ENCODE measurements at regions not wholly inside any gene's neighbourhood (a gene's known extent, or its start where the extent isn't known, plus 50 kb on each side); places are given as distances from the start of the nearest gene placed in this dataset.

DNA sequence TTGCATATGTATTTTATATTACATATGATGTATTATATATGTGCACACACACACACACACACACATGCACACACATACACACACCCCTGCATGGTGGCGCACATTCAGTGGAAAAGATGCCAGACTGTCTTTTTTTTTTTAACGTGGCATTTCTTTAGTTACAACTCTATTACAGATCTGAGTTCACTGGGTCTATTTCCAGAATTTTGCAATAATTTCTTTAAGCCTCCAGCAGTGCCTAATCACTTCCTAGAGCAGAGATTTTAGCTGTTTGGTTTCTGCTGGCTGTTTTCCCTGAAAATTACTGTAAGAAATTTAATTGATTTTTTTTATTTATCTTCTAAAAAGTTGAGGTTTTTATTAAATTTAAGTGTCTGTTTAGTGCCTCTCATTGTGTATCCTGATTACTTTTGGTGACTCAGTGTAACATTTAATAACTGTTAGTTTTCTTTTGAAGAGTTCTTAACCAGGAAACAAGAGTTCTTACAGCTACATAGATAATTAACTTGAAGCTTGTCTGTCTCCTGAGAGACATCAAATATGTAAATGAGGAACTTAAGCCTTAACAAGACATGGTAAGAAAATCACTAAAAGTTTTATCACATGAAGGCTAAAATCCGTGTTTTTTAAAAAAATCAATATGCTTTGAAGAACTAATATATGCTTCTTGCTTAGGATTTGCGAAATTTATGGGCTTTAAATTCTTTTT, 232.0 kb downstream of the MDFIC start:
- no peaks in the 10 kb centered on the region for H3K4me1 ChIP-seq (ENCODE audit: control insufficient read depth in 1 of 2, insufficient read depth in 2 of 2, low read length in 2 of 2)
- no peak overlapping the region for H3K27ac ChIP-seq (ENCODE audit: low read length)
- H3K27me3 ChIP-seq (ENCODE audit: low read depth, low read length) = no peaks in the 10 kb centered on the region
- H3K9me3 ChIP-seq (ENCODE audit: control insufficient read depth in 1 of 2, low read length in 2 of 2) = no peaks in the 10 kb centered on the region
- H3K4me3 ChIP-seq (ENCODE audit: low read depth in 1 of 2, low read length in 2 of 2) = no peak overlapping the region
- no peaks in the 10 kb centered on the region for H3K36me3 ChIP-seq (ENCODE audit: control insufficient read depth in 1 of 2, insufficient read depth in 2 of 2, low read length in 2 of 2)

DNA sequence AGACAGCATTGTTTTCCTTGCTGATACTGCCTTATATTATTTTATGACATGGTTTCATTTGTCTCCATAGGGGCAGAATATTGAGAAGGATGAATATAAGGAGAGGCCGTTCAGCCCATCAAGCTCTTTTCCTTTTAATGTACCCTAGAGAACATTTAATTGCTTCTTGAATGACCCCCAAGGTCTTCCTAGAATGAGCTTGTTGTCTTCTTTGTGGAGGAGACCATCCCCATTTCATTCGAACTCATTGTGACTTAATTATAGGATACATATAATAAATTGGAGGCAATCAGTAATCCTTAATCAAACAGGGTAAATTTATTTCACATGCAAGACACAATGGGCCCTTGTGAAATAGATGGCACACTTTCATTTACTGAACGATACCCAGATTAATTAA, 231.3 kb downstream of the MDFIC start:
- Histone ChIP-seq H3K4me3 (ENCODE audit: low read depth in 1 of 2, low read length in 2 of 2) (no peak overlapping the region), H3K4me1 (ENCODE audit: control insufficient read depth in 1 of 2, insufficient read depth in 2 of 2, low read length in 2 of 2) (no peaks in the 10 kb centered on the region), H3K27ac (ENCODE audit: low read length) (no peak overlapping the region), H3K9me3 (ENCODE audit: control insufficient read depth in 1 of 2, low read length in 2 of 2) (no peaks in the 10 kb centered on the region), H3K36me3 (ENCODE audit: control insufficient read depth in 1 of 2, insufficient read depth in 2 of 2, low read length in 2 of 2) (no peaks in the 10 kb centered on the region), H3K27me3 (ENCODE audit: low read depth, low read length) (no peaks in the 10 kb centered on the region)

DNA sequence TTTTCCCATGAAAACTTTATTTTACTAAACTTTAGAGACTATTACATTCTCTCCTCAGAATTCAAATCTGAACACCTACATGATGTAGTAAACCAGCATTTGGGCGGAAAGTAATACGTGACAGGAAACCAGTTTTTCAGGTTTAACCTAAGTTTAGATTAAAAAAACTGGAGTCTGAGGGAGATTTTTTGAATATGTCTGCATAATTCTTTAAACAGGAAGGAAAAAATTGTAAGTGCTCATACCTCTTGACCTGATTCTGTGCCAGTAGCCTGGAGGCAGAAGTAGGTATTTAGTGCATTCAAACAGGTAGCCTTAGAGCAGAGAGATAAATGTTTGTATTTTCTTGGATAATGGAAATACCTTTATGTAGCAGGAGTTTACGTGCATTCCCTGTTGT, 224.3 kb downstream of the MDFIC start:
- H3K4me1 ChIP-seq (ENCODE audit: control insufficient read depth in 1 of 2, insufficient read depth in 2 of 2, low read length in 2 of 2) = no peaks in the 10 kb centered on the region
- no peak overlapping the region for H3K4me3 ChIP-seq (ENCODE audit: low read depth in 1 of 2, low read length in 2 of 2)
- no peaks in the 10 kb centered on the region for H3K27me3 ChIP-seq (ENCODE audit: low read depth, low read length)
- no peaks in the 10 kb centered on the region for H3K36me3 ChIP-seq (ENCODE audit: control insufficient read depth in 1 of 2, insufficient read depth in 2 of 2, low read length in 2 of 2)
- no peaks in the 10 kb centered on the region for H3K9me3 ChIP-seq (ENCODE audit: control insufficient read depth in 1 of 2, low read length in 2 of 2)
- H3K27ac ChIP-seq (ENCODE audit: low read length) = no peak overlapping the region

DNA sequence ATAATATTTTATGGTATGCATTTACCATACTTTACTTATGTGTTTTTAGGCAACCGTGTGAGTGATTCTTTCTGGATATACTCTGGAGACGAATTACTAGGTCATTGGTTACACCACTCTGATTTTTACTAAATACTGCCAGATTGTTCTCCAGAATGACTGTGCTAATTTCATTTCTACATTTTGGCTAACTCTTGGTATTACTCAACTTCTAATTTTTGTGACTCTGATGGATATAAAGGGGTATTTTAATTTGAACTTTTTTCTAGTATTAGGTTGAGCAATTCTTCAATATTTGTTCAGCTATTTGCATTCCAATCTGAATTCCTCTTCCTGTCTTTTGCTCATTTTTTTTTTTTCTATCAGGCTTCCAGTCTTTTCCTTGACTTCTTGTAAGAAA, 223.6 kb downstream of the MDFIC start:
- no peaks in the 10 kb centered on the region for H3K27me3 ChIP-seq (ENCODE audit: low read depth, low read length)
- H3K36me3 ChIP-seq (ENCODE audit: control insufficient read depth in 1 of 2, insufficient read depth in 2 of 2, low read length in 2 of 2) = no peaks in the 10 kb centered on the region
- no peaks in the 10 kb centered on the region for H3K9me3 ChIP-seq (ENCODE audit: control insufficient read depth in 1 of 2, low read length in 2 of 2)
- H3K4me1 ChIP-seq (ENCODE audit: control insufficient read depth in 1 of 2, insufficient read depth in 2 of 2, low read length in 2 of 2) = no peaks in the 10 kb centered on the region
- no peak overlapping the region for H3K4me3 ChIP-seq (ENCODE audit: low read depth in 1 of 2, low read length in 2 of 2)
- H3K27ac ChIP-seq (ENCODE audit: low read length) = no peak overlapping the region

DNA sequence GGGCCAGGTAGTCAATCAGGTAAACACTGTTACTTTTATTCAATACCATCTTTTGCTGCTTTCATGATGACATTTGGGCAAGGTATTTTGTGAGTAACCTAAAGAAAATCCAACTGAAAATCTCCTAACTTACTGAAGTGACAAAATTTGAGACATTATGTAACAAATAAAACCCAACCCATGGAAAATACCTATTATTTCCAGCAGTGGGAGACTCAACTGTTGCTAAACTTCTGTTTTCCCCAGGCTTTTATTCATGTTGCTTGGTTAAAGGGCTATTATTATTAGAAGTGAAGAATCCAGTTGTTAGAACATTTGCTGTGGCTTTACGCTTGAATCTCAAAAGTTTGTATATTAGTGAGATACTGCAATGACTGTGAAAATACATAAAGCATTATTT, 215.9 kb downstream of the MDFIC start:
- Histone ChIP-seq H3K4me3 (ENCODE audit: low read depth in 1 of 2, low read length in 2 of 2) (no peak overlapping the region), H3K36me3 (ENCODE audit: control insufficient read depth in 1 of 2, insufficient read depth in 2 of 2, low read length in 2 of 2) (no peaks in the 10 kb centered on the region), H3K4me1 (ENCODE audit: control insufficient read depth in 1 of 2, insufficient read depth in 2 of 2, low read length in 2 of 2) (no peaks in the 10 kb centered on the region), H3K27me3 (ENCODE audit: low read depth, low read length) (no peaks in the 10 kb centered on the region), H3K9me3 (ENCODE audit: control insufficient read depth in 1 of 2, low read length in 2 of 2) (no peaks in the 10 kb centered on the region), H3K27ac (ENCODE audit: low read length) (no peak overlapping the region)

DNA sequence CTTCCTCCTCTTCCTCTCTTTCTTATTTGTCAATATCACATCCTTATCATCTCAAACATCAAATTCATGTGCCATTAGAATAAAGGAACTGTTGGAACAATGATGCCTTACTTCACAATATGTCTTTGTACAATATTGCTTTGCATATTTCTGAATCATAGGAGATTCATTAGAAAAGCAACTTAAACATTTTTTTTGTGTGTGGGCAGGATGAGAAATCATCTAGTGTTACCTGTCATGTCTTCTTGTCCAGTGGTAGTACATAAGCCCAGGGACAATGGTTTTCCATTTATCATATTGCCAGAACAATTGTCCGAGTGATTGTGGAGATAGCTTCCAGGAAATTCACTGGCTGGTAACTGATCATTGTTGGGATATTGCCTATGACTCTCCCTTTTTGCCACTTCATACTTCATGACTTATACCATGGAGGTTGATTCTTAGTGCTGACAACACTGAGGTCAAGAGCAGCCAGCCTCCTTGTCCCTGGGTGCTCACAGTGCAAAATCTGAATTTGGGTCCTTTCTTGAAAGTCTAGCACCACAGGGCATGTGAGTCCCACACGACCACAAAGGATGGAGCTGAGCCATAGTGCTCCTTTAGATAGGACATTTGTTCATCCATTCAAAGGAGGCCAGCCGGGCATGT, 215.0 kb downstream of the MDFIC start:
- Histone ChIP-seq H3K27me3 (ENCODE audit: low read depth, low read length) (no peaks in the 10 kb centered on the region), H3K9me3 (ENCODE audit: control insufficient read depth in 1 of 2, low read length in 2 of 2) (no peaks in the 10 kb centered on the region), H3K4me3 (ENCODE audit: low read depth in 1 of 2, low read length in 2 of 2) (no peak overlapping the region), H3K4me1 (ENCODE audit: control insufficient read depth in 1 of 2, insufficient read depth in 2 of 2, low read length in 2 of 2) (no peaks in the 10 kb centered on the region), H3K27ac (ENCODE audit: low read length) (no peak overlapping the region), H3K36me3 (ENCODE audit: control insufficient read depth in 1 of 2, insufficient read depth in 2 of 2, low read length in 2 of 2) (no peaks in the 10 kb centered on the region)

DNA sequence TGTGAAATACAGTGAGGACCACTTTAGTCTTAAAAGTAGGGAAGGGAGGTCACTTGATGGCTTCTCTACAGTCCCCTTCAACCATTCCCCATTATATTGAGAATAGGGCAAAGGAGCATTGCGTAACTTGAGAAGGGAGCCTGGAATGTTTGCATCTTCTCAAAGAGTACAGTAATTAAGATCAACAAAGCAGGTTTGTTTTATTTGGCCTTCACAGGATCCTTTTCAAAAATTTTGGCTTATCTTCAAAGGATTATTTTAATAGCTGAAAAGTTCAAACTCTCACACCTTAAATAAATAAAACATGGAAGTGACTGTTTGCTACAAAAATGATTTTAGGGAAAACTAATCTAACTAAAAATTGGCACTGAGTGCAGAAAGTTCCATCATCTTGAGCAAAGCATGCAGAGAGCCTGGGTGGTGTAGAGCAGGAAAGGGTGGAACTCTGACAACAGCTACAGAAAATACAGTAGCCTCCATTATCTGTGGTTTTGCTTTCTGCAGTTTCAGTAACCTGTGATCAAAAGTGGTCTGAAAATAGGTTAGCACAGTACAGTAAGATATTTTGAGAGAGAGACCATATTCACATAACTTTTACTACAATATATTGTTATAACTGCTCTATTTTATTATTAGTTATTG, 214.0 kb downstream of the MDFIC start:
- no peak overlapping the region for H3K4me3 ChIP-seq (ENCODE audit: low read depth in 1 of 2, low read length in 2 of 2)
- no peaks in the 10 kb centered on the region for H3K27me3 ChIP-seq (ENCODE audit: low read depth, low read length)
- H3K4me1 ChIP-seq (ENCODE audit: control insufficient read depth in 1 of 2, insufficient read depth in 2 of 2, low read length in 2 of 2) = no peaks in the 10 kb centered on the region
- H3K9me3 ChIP-seq (ENCODE audit: control insufficient read depth in 1 of 2, low read length in 2 of 2) = no peaks in the 10 kb centered on the region
- no peaks in the 10 kb centered on the region for H3K36me3 ChIP-seq (ENCODE audit: control insufficient read depth in 1 of 2, insufficient read depth in 2 of 2, low read length in 2 of 2)
- no peak overlapping the region for H3K27ac ChIP-seq (ENCODE audit: low read length)

DNA sequence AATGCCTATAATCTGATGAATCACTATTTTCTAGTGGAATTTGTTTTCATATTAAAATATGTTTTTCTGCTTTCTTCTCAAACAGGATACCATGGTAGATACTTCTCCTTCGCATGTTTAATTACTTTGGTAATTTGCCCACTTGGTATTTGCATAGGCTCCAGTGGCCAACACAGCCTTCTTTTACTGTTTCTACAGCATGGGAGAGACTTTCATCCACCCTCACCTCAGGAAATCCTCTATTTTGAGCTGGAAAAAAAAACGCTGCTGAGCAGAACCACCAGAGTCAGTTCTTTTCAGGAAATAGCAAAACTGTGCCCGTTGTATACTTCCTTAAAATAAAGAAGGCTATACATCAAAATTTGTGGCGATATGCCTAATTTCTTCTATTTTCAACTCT, 213.3 kb downstream of the MDFIC start:
- no peaks in the 10 kb centered on the region for H3K9me3 ChIP-seq (ENCODE audit: control insufficient read depth in 1 of 2, low read length in 2 of 2)
- no peak overlapping the region for H3K4me3 ChIP-seq (ENCODE audit: low read depth in 1 of 2, low read length in 2 of 2)
- no peaks in the 10 kb centered on the region for H3K27me3 ChIP-seq (ENCODE audit: low read depth, low read length)
- H3K4me1 ChIP-seq (ENCODE audit: control insufficient read depth in 1 of 2, insufficient read depth in 2 of 2, low read length in 2 of 2) = no peaks in the 10 kb centered on the region
- no peaks in the 10 kb centered on the region for H3K36me3 ChIP-seq (ENCODE audit: control insufficient read depth in 1 of 2, insufficient read depth in 2 of 2, low read length in 2 of 2)
- no peak overlapping the region for H3K27ac ChIP-seq (ENCODE audit: low read length)

DNA sequence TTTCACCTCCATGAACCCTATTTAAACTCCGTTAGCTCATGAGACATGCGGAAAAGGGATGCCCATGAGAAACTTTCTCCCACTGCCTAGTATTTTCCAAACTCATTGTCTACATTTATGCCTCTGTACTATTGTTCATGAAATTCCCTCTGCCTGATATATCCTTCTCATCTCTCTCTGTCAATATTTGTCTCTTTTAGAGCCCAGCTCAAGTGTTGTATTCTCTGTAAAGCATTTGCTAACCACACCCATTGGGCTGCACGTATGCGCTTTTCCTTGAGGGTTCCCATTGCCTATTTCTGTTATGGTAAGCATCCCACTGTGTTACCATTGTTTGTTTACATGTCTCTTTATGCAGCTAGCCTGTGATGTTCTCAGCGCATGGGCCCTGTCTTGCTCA, 211.4 kb downstream of the MDFIC start:
- H3K27me3 ChIP-seq (ENCODE audit: low read depth, low read length) = no peaks in the 10 kb centered on the region
- H3K9me3 ChIP-seq (ENCODE audit: control insufficient read depth in 1 of 2, low read length in 2 of 2) = no peaks in the 10 kb centered on the region
- H3K36me3 ChIP-seq (ENCODE audit: control insufficient read depth in 1 of 2, insufficient read depth in 2 of 2, low read length in 2 of 2) = no peaks in the 10 kb centered on the region
- H3K27ac ChIP-seq (ENCODE audit: low read length) = no peak overlapping the region
- H3K4me3 ChIP-seq (ENCODE audit: low read depth in 1 of 2, low read length in 2 of 2) = no peak overlapping the region
- no peaks in the 10 kb centered on the region for H3K4me1 ChIP-seq (ENCODE audit: control insufficient read depth in 1 of 2, insufficient read depth in 2 of 2, low read length in 2 of 2)

DNA sequence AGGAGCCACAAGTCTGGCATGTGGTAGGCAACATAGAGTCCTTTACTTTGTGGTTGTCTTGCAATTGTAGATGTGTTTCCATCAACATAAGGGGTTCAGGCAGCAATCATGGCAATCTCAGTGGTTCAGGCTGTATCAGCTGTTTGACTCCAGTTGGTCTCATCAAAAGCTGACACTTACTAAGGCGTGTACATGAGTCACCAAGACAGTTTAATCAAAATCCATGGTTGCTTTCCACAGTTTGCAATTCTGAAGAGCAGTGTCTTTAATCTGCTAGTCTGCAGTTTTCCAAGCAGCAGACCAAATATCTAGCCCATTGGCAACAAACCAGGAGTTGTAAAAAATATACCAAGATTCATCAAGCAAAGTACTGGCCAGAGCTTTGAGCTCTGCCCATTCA, 210.2 kb downstream of the MDFIC start:
- no peak overlapping the region for H3K27ac ChIP-seq (ENCODE audit: low read length)
- no peaks in the 10 kb centered on the region for H3K36me3 ChIP-seq (ENCODE audit: control insufficient read depth in 1 of 2, insufficient read depth in 2 of 2, low read length in 2 of 2)
- no peaks in the 10 kb centered on the region for H3K4me1 ChIP-seq (ENCODE audit: control insufficient read depth in 1 of 2, insufficient read depth in 2 of 2, low read length in 2 of 2)
- H3K27me3 ChIP-seq (ENCODE audit: low read depth, low read length) = no peaks in the 10 kb centered on the region
- no peaks in the 10 kb centered on the region for H3K9me3 ChIP-seq (ENCODE audit: control insufficient read depth in 1 of 2, low read length in 2 of 2)
- no peak overlapping the region for H3K4me3 ChIP-seq (ENCODE audit: low read depth in 1 of 2, low read length in 2 of 2)

DNA sequence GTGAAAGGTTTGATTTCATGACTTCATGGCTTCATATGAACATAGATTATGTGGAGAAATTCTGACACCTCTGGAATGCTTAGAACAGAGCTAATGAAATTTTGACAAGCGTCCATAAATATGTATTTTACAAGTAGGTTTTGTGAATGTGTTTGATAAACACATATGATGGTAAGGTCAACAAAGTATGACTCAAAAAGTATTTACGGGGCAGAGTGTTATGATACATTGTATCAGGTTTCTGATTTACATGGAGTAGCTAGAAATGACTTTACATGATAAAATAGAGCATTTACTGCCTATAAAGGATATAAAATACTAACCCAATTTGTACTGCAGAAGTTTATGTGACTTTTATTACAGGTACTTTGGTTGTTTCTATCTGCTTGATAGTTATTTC, 206.3 kb downstream of the MDFIC start:
- Histone ChIP-seq H3K4me3 (ENCODE audit: low read depth in 1 of 2, low read length in 2 of 2) (no peak overlapping the region), H3K36me3 (ENCODE audit: control insufficient read depth in 1 of 2, insufficient read depth in 2 of 2, low read length in 2 of 2) (no peaks in the 10 kb centered on the region), H3K9me3 (ENCODE audit: control insufficient read depth in 1 of 2, low read length in 2 of 2) (no peaks in the 10 kb centered on the region), H3K27me3 (ENCODE audit: low read depth, low read length) (no peaks in the 10 kb centered on the region), H3K4me1 (ENCODE audit: control insufficient read depth in 1 of 2, insufficient read depth in 2 of 2, low read length in 2 of 2) (no peaks in the 10 kb centered on the region), H3K27ac (ENCODE audit: low read length) (no peak overlapping the region)

Measured in muscle layer of duodenum (tissue), 2 donors.